Caki2 (cell line): ENCODE measurements at regions not wholly inside any gene's neighbourhood (a gene's known extent, or its start where the extent isn't known, plus 50 kb on each side); places are given as distances from the start of the nearest gene placed in this dataset.
"Not testable (repeated sequence)": the region's sequence is repeated elsewhere in the genome, so short reads cannot be mapped to it uniquely, and the experiment has no call there.

Experiments
- DNase-seq: peaks from one replicate; pipeline ENCODE4 v3.0.0-alpha.2; 2015; ENCODE audit warnings: low read depth
- in situ Hi-C: cut with HindIII; loops from 2 replicates; pipeline ENCODE4 v1.10.0; 2016; ENCODE audit warnings: low sequenced_read_pairs, low pct_unique_long_range_greater_than_20kb, mixed read lengths

DNA sequence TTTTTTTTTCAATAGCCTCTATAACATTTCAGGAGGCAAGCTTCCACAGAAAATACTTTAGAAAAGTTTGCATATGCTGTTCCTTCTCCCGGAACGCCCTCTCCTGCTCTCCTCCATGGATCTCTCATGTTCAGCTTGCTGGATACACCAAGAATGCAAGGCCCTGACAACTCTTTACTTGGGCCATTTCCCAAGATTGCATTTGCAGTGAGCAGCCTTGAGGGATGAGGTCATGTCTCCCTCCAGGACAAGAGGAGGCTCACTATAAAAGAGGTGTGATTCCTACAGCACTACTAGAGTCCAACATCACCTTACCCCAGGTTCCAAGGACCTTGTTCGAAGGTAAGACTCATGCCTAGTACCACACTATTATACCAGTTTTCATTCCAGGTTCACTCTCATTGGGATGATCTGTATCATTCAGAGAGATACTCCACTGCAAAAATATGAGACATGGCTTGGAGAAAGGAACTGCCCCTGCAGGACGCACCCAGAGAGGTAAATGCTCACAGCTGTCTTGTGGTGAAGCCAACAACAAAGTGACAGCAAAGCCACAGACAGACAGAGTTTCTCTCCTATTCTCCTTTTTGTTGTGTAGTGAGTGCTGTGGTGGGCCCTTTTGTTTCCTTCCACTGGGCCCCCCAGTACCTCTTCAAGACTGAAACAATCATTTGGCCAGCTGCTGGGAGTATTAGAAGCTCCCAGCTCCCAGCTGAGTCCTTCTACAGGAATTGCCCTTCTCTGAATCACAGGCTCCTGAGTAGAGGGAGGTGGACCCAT lies 151.7 kb upstream of the ZNF366 start:
- in situ Hi-C loops = no loop called here
- no peak for DNase-seq

DNA sequence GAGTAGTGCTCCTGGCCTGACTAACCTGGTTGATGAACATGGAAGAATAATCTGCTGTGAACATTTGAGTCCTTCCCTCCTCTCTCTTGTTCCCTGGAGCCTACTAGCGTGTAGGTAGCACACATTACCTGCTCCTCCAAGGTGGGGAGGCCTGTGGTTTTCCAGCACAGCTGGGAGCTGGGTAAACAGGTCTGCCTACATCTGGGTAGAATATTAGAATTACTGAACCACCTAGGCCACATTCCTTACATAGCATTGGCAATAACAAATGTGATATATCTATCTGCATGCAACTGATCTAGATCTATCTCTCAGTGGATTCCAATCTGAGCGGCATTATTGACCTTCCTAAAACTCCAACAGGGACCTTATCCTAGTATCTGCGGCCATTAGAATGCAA lies 151.0 kb upstream of the ZNF366 start:
- in situ Hi-C loops = no loop called here
- DNase-seq = no peak

DNA sequence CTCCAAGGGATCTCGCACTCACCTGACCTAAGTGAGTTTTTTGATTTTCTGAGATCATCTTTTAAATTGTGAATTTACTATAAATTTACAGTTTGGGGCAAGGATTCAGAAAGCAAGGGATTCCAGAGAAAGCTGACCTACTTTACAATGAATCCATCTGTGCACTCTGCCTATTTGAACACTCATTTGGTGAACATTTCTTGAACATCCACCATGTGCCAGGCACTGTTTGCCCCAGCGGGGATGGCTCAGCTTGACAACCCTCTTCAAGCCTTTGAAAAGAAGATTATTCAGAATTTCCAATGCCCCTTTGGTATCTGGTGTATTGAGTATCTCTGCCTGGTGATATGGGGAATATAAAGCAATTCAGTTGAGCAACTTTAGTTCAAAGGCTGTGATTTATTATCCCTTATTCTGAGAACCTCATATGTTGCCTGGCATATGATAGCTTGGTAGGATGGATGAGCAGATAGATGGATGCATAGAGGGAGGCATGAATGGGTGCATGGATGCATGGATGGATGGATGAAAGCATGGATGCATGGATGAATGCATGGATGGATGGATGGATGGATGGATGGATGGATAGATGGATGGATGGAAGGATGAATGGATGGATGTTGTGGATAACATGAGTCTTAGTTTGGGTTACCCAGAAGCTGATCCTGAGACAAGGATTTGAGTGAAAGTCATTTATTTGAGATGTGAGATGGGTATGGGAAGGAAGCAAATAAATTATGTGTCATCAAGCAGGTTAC lies 149.7 kb upstream of the ZNF366 start:
- in situ Hi-C loops = no loop called here
- DNase-seq = no peak

DNA sequence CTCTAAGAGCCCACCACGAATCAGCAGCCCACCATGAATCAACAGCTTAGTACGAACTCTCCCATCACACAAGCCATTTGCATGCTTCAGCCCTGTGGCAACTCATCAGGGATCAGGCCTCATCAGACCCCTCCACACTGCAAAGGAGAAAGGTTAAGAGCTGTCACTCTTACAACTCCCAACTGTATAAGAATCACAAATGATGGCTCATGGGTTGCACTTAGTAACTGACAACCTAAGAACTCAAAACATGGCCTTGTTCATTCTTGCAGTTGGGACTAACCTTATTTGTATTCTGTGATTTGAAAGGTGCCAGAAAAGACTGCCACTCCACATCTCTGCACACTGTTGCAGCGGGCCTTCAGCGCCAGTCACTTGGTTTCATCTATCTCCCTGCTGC lies 149.1 kb upstream of the ZNF366 start:
- in situ Hi-C loops = no loop called here

DNA sequence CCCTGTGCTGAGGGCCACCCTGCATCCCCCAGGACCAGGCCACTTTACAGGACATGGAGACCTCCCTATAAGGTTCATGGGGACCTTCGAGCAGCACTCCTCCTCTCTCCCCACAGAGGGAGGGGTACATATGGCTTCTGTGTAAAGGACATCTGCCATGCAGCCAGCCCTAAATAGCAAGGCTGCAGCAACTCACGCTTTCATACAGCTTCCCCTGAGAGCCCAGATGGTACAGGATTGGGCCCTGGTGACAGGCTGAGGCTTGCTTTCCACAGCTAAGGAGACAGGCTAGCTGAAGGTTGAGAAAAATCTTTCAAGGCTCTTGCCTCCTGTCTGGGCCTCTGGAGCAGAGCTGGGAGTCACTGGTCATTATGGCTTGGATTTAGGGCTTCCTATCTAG lies 147.0 kb upstream of the ZNF366 start:
- in situ Hi-C loops = no loop called here
- no peak for DNase-seq

More for the DNA sequence above, 149.1 kb upstream of the ZNF366 start:
- no peak for DNase-seq

DNA sequence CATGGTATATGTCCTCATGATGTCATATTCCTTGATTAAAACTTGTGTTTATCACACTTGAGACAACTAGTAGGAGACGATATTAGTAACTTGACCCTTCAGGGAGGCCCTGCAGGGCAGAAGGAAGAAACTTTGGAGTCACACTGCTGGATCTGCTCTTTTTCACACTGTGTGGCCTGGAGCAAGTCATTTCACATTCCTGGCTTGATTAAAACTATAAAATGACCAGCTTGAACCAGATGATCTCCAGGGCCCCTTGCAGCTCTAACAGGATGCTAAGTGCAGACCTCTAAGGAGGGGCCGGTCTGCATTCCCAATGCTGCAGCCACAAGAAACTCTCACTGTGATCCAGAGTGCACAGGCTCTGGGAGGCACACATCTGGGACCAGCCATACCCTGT lies 146.4 kb upstream of the ZNF366 start:
- DNase-seq = no peak
- in situ Hi-C loops = no loop called here

DNA sequence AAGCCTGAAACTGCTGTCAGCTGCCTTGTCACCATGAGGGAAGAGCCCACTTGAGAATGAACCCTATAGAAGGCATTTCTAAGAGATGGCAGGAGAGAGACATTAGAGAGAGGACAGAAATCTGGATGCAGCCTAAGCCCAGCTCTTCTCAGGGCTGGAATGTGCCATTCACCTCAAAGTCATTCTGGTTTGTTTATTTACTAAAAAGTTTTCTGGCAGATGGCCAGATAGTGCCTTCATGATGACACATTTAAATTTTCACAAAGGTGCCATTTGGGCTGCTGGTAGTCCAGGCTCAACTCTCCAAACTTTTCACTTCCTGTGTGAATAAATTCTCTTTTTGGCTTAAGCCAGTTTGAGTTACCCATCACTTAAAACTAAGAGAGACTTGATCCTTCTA lies 144.6 kb upstream of the ZNF366 start:
- DNase-seq = no peak
- in situ Hi-C loops = no loop called here

DNA sequence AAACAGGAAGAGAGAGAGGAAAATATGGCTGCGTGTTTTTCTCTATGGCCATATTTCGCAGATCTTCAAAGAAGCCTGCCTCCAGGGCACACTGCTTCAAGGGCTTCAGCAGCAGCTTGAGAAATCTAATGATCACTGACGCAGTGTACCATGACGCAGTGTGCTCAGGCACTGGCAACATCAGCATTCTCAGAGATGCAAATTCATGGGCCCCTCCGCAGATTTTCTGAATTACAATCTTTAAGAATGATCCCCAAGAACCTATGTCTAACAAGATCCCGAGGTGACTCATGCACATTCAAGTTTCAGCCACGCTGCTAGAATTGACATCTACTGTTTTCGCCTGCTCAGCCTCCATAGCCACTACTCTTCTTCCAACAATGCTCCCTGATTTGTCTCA lies 143.9 kb upstream of the ZNF366 start:
- in situ Hi-C loops = no loop called here
- DNase-seq = no peak

DNA sequence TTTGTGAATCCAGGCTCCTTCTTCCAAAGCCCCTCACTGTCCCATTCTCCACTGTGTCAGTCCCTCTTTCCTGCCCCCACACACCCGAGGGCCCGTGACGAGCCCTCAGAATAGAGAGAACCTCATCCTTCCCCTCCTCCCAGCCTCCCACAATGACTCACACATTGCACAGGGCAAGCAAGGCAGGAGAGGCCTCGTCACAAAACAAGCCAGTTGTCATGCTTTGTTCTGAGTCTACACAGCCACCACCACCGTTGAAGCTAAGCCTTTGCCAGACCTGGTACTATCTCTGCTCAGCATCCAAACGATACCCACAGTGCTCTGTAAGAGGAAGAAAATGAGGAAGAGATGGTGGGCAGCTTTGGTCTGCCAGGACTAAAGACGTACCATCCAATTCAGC lies 142.2 kb upstream of the ZNF366 start:
- DNase-seq = no peak
- in situ Hi-C loops = no loop called here

DNA sequence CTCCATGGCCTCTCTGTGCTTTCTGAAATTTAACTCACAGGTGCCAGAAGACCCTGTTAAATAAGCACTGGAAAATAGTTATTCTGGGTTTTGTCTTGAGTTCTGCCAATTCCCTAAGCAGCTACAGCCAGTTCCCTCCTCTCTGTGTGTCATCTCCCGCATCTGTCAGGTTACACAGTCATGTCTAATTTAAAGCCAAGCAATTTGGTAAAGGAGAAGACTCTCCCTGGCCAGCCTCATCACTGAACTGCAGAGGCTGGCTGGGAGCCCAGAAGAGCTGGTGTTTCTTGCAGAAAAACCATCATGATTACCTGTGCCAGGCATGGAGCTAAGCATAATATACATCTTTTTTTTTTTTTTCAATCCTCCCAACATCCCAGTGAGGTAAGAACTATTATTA lies 141.3 kb upstream of the ZNF366 start:
- in situ Hi-C loops = no loop called here
- DNase-seq = no peak

DNA sequence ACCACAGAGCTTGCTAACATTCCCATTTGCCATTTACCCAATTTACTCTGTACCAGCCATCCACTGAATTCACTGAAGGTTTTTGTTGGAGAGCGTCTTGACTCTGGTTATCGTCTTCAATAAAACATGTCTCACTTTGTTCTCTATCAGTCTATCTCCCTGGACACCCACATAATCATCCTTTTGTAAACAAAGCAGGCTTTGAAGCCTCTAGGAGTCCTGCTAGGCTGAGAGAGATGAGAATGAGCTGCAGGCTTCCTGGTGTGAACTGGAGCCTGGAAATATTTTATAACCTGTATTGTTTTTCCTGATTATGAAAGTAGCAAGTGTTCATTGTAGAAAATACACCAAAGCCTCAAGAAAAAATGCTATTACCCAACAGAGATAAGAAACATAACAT lies 140.6 kb upstream of the ZNF366 start:
- in situ Hi-C loops = no loop called here
- no peak for DNase-seq

DNA sequence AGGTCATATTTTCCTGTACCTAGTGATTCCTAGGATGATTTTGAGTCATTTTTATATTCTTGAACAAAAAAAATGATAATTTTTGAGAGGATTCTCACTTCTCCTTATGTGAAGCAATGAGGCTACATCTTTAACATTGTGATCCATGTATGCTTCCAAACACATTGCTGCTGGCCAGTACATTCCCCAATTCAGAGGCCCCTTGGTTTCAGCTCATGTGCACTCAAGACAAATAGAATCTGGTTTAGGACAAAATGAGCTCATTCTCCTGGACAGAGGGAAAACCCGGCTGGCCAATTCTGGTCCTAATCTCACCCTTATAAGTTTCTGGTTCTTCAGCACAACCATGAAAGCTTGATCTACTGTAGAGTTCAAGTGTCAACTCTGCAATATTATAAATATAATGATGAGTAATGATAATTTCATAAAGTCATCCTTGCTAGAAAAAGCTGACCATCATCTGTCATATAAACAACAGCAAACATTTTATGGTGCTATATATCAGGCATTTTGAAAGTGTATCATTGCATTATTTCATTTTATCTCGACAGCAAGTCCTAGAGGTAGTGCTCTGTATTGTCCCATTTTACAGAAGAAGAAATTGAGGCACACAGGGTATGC lies 139.1 kb upstream of the ZNF366 start:
- no peak for DNase-seq
- in situ Hi-C loops = no loop called here

DNA sequence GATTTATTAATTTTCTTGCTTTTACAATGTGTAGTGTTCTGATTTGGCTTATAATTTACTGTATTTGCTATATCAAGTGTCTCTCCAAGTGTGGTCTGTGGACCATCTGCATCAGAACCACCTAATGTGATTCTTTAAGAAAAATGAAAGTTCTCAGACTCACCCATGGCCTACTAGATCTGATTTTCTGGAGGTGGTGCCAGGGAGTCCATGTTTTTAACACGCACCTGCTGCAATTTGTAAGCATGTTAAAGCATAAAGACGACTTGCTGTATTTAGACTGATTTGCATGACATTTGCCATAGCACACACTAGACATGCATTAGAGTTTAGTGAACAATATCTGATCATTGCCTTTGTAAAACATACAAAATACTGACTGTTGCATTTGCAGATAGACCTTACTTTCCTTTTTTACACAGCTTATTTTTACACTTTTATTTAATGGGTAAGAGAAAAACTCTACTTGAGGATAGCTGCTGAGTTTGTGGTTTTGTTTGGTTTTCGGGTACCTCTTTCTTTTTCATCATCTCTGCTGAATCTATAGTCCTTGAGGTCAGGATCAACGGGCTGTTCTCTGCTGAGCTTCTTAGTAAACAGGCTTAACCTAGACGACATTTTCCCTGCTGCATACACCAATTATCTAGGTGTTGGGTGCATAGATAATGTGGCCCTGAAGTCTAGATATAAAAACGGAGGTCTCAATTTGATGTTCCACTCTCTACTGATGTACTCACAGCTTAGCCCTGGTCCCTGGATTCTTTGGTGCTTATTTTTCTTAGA lies 138.0 kb upstream of the ZNF366 start:
- in situ Hi-C loops = no loop called here
- DNase-seq = no peak

DNA sequence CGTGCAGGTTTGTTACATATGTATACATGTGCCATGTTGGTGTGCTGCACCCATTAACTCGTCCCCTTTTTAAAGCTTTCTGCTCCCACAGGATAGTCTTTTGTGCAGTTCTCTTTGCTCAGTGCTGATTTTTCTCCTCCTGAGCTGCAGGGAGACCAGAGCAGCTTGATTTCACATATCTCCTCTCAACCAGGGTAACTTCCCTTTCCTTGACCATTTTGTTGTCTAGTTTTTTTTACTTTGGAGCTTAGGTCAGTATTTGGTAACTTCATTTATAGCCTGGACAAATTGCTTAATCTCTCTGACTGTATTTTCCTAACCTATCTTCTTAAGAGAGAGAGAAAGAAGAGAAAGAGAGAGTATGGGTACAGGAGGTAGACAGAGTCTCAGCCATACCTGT lies 137.1 kb upstream of the ZNF366 start:
- DNase-seq = no peak
- in situ Hi-C loops = no loop called here

DNA sequence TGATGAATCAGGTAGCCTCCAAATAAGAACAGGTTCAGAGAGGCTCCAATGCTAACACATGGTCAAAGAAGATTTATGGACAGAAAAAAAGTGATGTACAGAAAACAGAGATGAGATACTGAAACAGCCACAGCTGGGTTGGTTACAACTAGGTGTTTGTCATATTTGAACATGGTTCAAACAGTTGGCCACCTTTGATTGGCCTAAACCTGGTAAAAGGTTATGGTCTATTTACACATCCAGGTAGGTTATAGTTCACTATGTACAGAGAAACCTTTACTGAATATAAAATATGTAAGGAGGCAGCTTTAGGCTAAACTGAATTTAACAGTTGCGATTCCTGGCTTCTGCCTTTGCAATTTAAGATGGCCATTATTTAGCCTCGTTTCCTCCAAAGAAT lies 134.0 kb upstream of the ZNF366 start:
- in situ Hi-C loops = no loop called here
- no peak for DNase-seq

DNA sequence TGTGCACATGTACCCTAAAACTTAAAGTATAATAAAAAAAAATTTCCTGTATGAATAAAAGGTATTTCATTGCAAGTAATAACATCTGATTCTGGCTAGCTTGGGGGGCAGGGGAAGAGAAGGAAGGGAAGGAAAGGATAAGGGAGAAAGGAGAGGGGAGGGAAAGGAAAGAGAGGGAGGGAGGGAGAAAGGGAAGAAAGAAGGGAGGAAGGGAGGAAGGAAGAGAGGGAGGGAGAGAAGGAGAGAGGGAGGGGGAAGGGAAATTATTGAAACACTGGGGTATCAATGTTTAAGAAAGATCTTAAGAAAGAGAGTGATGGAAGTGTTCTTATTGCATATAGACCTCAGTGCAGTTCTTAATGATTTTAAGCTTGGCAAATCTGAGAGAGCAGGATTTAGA lies 129.8 kb upstream of the ZNF366 start:
- in situ Hi-C loops = no loop called here
- no peak for DNase-seq

DNA sequence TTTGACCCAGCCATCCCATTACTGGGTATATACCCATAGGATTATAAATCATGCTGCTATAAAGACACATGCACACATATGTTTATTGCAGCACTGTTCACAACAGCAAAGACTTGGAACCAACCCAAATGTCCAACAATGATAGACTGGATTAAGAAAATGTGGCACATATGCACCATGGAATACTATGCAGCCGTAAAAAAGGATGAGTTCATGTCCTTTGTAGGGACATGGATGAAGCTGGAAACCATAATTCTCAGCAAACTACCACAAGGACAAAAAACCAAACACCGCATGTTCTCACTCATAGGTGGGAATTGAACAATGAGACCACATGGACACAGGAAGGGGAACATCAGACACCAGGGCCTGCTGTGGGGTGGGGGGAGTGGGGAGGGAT lies 129.4 kb upstream of the ZNF366 start:
- DNase-seq, in situ Hi-C loops: not testable (repeated sequence)

DNA sequence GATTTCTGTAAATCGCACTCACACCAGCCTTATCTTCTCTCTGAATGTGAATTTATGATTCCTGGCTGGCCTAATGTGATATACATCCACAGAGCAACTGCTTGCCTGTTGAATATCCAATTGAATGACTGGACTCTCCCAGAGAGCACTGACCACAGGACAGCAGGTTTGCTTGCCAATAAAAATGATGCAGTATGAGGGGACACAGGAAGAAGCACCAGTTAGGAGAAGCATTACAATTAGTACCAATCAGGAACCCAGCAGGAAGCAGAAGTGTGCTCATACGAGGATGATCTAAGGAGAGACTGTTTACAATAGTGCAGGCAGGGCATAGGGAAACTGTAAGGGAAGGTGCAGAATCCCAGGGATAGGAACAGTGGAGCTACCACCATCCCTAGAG lies 127.2 kb upstream of the ZNF366 start:
- no peak for DNase-seq
- in situ Hi-C loops = no loop called here

DNA sequence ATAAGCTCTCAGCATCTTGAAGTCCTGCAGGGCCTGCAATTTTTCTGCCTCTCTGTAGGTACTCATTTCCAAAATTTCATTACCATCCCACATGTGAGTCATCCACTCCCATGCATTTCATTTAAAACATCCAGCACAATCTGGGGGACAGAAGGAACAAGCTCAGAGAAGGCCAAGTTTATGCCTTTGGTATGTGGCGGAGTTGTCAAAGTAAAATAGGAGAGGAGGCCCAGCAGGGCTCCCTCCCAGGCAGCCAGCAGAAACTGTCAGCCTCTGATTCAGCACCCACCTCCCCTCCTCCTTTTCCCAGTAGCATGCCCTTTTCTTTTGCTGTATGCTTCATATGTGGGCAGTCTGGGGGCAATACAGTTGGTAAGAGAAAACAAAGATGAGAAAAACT lies 126.4 kb upstream of the ZNF366 start:
- DNase-seq = no peak
- in situ Hi-C loops = no loop called here
